ENCODE measurements at regions not wholly inside any gene's neighbourhood (a gene's known extent, or its start where the extent isn't known, plus 50 kb on each side); places are given as distances from the start of the nearest gene placed in this dataset.

- Mint-ChIP-seq H3K27me3 (peaks cover 6% of the 10 kb centered on the region), H3K27ac (no peak overlapping the region), H3K36me3 (no peaks in the 10 kb centered on the region), H3K4me3 (no peak overlapping the region), H3K4me1 (ENCODE audit: unreplicated experiment) (peaks cover 24% of the 10 kb centered on the region), H3K9me3 (no peaks in the 10 kb centered on the region)
- no peak for DNase-seq (ENCODE audit: extremely low spot score, unreplicated experiment)
- no peak for TF ChIP-seq CTCF (conservative IDR thresholded peaks at IDR 0.05)
These were observed 163.2 kb upstream of the MYCN start for GRCh38 chr2:15776992-15777702.

- H3K4me3 Mint-ChIP-seq: no peak overlapping the region
- peaks cover 11% of the 10 kb centered on the region for H3K27me3 Mint-ChIP-seq
- no peak for TF ChIP-seq CTCF (conservative IDR thresholded peaks at IDR 0.05)
- H3K4me1 Mint-ChIP-seq (ENCODE audit: unreplicated experiment): peaks cover 31% of the 10 kb centered on the region
- H3K36me3 Mint-ChIP-seq: no peaks in the 10 kb centered on the region
- H3K9me3 Mint-ChIP-seq: no peaks in the 10 kb centered on the region
- DNase-seq (ENCODE audit: extremely low spot score, unreplicated experiment): no peak
- no peak overlapping the region for H3K27ac Mint-ChIP-seq
These were observed 162.5 kb upstream of the MYCN start for GRCh38 chr2:15777795-15778371.

- DNase-seq (ENCODE audit: extremely low spot score, unreplicated experiment): no peak
- Mint-ChIP-seq H3K27me3 (peaks cover 16% of the 10 kb centered on the region), H3K9me3 (no peaks in the 10 kb centered on the region), H3K27ac (no peak overlapping the region), H3K4me1 (ENCODE audit: unreplicated experiment) (peaks cover 33% of the 10 kb centered on the region), H3K36me3 (no peaks in the 10 kb centered on the region), H3K4me3 (no peak overlapping the region)
- no peak for TF ChIP-seq CTCF (conservative IDR thresholded peaks at IDR 0.05)
These were observed 161.7 kb upstream of the MYCN start for GRCh38 chr2:15778529-15779219.

GRCh38 chr2:15779381-15780041 is 160.8 kb upstream of the MYCN start:
- H3K27ac Mint-ChIP-seq: no peak overlapping the region
- no peaks in the 10 kb centered on the region for H3K36me3 Mint-ChIP-seq
- DNase-seq (ENCODE audit: extremely low spot score, unreplicated experiment): no peak
- no peaks in the 10 kb centered on the region for H3K9me3 Mint-ChIP-seq
- peaks cover 20% of the 10 kb centered on the region for H3K27me3 Mint-ChIP-seq
- H3K4me3 Mint-ChIP-seq: no peak overlapping the region
- peaks cover 33% of the 10 kb centered on the region for H3K4me1 Mint-ChIP-seq (ENCODE audit: unreplicated experiment)
- no peak for TF ChIP-seq CTCF (conservative IDR thresholded peaks at IDR 0.05)

- no peak for TF ChIP-seq CTCF (conservative IDR thresholded peaks at IDR 0.05)
- Mint-ChIP-seq H3K4me1 (ENCODE audit: unreplicated experiment) (peaks cover 35% of the 10 kb centered on the region), H3K27ac (no peak overlapping the region), H3K4me3 (no peak overlapping the region), H3K9me3 (no peaks in the 10 kb centered on the region), H3K27me3 (peaks cover 20% of the 10 kb centered on the region), H3K36me3 (no peaks in the 10 kb centered on the region)
- DNase-seq (ENCODE audit: extremely low spot score, unreplicated experiment): no peak
These were observed 160.1 kb upstream of the MYCN start for GRCh38 chr2:15780234-15780633.

Data from type B pancreatic cell (in vitro differentiated cells).